WERI-Rb-1 (cell line): ENCODE measurements at regions not wholly inside any gene's neighbourhood (a gene's known extent, or its start where the extent isn't known, plus 50 kb on each side); places are given as distances from the start of the nearest gene placed in this dataset.

Experiments used
- DNase-seq: peaks from one replicate; pipeline ENCODE4 v3.0.0-alpha.2; 2020
- H3K27ac ChIP-seq: fragments of 250-450 bp; sonication (Bioruptor Pico); 2 replicates; pipeline ENCODE4 v1.5.1; 2020; ENCODE audit warnings: mild to moderate bottlenecking, moderate library complexity
- H3K27me3 ChIP-seq: fragments of 250-450 bp; sonication (Bioruptor Pico); 2 replicates; pipeline ENCODE4 v1.5.1; 2021; ENCODE audit warnings: mild to moderate bottlenecking, low read depth, moderate library complexity; ENCODE audit not compliant: insufficient read depth, severe bottlenecking
- H3K36me3 ChIP-seq: fragments of 250-450 bp; sonication (Bioruptor Pico); 2 replicates; pipeline ENCODE4 v1.5.1; 2020; ENCODE audit warnings: mild to moderate bottlenecking, moderate library complexity
- H3K4me3 ChIP-seq: 2 replicates; pipeline ENCODE4 v1.5.1; 2011; ENCODE audit warnings: low read depth, mild to moderate bottlenecking, control low read depth, low read length
- H3K9me3 ChIP-seq: fragments of 250-450 bp; sonication (Bioruptor Pico); 2 replicates; pipeline ENCODE4 v1.5.1; 2021; ENCODE audit warnings: mild to moderate bottlenecking, moderate library complexity; ENCODE audit not compliant: severe bottlenecking
- TF ChIP-seq, protein P1 (sequence below): IDR thresholded peaks from 2 replicates; pipeline ENCODE4 v1.5.1; 2011; ENCODE audit warnings: low read depth, mild to moderate bottlenecking, control low read depth, inconsistent platforms, low read length

DNA sequence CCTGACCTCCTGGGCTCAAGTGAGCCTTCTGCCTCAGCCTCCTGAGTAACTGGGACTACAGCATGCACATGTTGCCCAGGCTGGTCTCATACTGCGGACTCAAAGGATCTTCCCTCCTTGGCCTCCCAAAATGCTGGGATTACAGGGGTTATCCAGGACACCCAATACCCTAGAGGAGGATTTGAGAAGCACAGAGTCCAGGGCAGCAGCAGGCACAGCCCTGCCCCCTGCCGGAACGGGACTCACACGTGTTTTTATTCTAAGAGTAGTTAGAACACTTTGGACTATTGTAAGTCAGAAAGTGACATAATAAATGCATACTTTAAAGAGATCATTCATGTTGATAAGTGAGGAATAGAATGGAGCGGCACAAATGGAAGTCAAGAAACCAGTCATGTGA, 80.2 kb downstream of the C6orf118 start:
- Histone ChIP-seq H3K9me3 (no peaks in the 10 kb centered on the region), H3K36me3 (no peaks in the 10 kb centered on the region), H3K4me3 (no peak overlapping the region), H3K27ac (no peak overlapping the region), H3K27me3 (no peaks in the 10 kb centered on the region)
- DNase-seq: peak; percentile 61
- TF ChIP-seq, protein P1, sequence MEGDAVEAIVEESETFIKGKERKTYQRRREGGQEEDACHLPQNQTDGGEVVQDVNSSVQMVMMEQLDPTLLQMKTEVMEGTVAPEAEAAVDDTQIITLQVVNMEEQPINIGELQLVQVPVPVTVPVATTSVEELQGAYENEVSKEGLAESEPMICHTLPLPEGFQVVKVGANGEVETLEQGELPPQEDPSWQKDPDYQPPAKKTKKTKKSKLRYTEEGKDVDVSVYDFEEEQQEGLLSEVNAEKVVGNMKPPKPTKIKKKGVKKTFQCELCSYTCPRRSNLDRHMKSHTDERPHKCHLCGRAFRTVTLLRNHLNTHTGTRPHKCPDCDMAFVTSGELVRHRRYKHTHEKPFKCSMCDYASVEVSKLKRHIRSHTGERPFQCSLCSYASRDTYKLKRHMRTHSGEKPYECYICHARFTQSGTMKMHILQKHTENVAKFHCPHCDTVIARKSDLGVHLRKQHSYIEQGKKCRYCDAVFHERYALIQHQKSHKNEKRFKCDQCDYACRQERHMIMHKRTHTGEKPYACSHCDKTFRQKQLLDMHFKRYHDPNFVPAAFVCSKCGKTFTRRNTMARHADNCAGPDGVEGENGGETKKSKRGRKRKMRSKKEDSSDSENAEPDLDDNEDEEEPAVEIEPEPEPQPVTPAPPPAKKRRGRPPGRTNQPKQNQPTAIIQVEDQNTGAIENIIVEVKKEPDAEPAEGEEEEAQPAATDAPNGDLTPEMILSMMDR: no peak

DNA sequence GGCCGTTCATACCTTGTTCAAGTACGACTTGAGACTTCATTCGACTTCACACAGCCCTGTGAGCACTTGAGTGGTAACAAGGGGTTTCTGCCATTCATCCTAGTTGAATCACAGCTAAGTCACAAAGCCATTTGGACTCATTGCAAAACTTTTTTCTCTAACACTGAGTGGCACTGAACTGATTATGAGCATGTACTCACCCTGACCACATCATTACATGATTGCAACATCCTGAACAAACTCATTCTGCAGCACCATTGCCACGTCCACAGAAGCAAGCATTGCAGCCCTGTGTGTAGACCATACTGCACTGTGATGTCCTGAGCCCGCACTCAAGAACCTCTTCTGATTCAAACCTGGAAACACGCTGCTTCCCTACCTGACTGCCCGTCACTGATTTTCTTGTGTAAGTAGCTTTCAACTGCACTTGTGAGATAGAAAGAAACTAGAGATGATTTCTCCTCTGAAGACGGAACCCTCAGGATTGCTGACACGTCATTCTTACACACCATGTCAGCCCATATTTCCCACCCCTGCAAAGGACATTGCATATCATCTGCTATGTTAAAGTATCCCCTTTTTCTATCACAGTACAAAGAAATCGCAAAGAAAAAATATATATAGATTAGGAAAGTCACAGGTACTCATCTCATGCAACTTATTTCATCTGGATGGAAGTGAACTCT, 81.6 kb downstream of the C6orf118 start:
- no peak overlapping the region for H3K4me3 ChIP-seq
- H3K36me3 ChIP-seq: no peaks in the 10 kb centered on the region
- H3K27me3 ChIP-seq: no peaks in the 10 kb centered on the region
- TF ChIP-seq, protein P1: no peak
- H3K9me3 ChIP-seq: no peaks in the 10 kb centered on the region
- H3K27ac ChIP-seq: no peak overlapping the region
- DNase-seq: no peak

DNA sequence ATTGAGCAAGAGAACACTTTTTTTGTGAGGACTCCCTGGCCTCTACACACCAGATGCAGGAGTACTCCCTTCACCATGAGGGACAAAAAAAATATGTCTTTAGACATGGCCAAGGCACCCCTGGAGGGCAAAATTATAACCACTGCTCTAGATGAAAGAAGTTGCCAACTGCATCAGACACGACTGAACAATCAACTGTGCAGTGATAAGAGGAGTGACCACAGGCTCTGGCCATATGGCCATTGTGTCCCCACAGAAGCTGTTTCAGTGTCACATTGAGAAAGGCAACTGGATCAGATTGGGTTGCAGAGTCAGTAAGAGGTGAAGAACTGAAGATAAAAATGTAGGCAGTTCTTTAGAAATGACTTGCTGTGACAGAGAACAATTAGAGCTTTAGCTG, 85.7 kb downstream of the C6orf118 start:
- TF ChIP-seq, protein P1: no peak
- no peak for DNase-seq
- Histone ChIP-seq H3K9me3 (no peaks in the 10 kb centered on the region), H3K27ac (no peak overlapping the region), H3K27me3 (no peaks in the 10 kb centered on the region), H3K4me3 (no peak overlapping the region), H3K36me3 (no peaks in the 10 kb centered on the region)

DNA sequence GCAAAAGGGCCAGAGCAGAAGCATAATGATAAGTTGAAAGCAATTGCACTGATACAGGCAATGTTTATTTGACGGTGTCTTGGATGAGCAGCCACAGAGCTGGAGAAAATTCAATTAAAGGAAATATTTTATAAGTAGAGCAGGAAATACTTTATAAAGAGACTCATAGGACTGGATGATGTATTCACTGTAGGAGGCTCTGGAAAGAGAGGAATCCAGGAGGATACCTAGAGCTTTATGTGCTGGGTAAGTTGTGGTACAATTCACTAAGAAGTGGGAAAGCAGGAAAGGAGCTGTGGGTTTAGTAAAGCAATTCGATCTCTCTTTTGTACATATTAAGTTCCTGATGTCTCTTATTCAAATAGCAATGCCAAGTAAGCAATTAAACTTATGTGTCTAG, 86.3 kb downstream of the C6orf118 start:
- H3K27me3 ChIP-seq: no peaks in the 10 kb centered on the region
- H3K4me3 ChIP-seq: no peak overlapping the region
- no peaks in the 10 kb centered on the region for H3K36me3 ChIP-seq
- no peak overlapping the region for H3K27ac ChIP-seq
- TF ChIP-seq, protein P1: no peak
- DNase-seq: no peak
- no peaks in the 10 kb centered on the region for H3K9me3 ChIP-seq

DNA sequence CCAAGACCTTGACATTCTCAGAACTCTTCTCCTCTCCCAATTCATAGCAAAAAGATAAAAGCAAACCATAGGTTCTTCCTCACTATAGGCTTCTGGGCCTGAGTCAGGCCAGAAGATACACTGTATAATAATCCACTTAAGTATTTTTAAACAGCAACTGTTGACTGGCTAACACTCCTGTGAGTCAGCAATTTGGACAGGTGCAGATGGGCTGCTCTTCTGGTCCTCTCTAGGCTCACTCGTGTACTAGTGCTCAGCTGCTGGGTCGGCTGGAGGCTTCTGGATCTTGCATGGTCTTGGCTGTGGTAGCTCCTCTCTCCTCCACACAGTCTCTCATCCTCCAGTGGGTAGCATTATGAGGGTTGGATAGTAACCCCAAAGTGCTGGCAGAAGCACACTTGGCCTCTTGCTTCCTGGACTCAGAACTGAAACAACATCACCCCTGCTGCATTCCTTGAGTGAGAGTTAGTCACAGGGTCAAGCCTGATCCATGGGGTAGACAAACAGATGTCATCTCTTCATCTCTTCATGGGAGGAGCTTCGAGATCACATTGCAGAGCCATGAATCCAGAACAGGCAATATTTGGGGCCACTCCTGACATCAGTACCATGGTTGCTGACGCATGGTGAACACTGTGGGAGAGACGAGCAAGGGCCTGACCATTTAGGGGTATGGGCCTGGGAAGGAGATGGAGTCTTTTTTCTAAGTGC, 86.9 kb downstream of the C6orf118 start:
- DNase-seq: no peak

More for the DNA sequence above, 86.9 kb downstream of the C6orf118 start:
- Histone ChIP-seq H3K36me3 (no peaks in the 10 kb centered on the region), H3K27ac (no peak overlapping the region), H3K9me3 (no peaks in the 10 kb centered on the region), H3K27me3 (no peaks in the 10 kb centered on the region), H3K4me3 (no peak overlapping the region)
- TF ChIP-seq, protein P1: no peak
